ENCODE measurements at regions not wholly inside any gene's neighbourhood (a gene's known extent, or its start where the extent isn't known, plus 50 kb on each side); places are given as distances from the start of the nearest gene placed in this dataset.
"Not testable (repeated sequence)": the region's sequence is repeated elsewhere in the genome, so short reads cannot be mapped to it uniquely, and the experiment has no call there.

DNA sequence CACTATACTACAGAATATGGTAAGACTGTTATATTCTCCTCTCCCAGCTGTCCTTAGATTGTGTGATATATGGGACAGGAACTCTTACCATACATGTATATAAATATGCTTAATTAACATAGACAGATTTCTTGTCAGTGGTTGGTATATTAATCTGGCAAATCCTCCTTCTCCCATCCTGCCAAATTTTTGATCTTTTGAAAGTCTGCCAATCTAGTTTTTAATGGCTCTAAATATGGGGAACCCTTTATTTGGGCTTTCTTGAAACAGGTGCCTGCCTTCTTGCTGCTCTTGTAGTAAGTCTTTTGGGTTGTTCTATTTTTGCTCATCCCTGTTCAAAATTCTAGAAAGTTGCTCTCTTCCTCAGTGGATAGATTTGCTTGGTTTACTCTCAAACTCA is 63.5 kb downstream of the SPATA31D1 start:
- Histone ChIP-seq H3K9me3 (no peaks in the 10 kb centered on the region), H3K27me3 (no peaks in the 10 kb centered on the region), H3K27ac (no peak overlapping the region), H3K36me3 (no peaks in the 10 kb centered on the region), H3K4me1 (no peaks in the 10 kb centered on the region), H3K4me3 (no peak overlapping the region)
- in situ Hi-C loops (cut with MboI; ENCODE audit: low pct_ligation_motif_present in 1 of 4, low pct_unique_long_range_greater_than_20kb in 1 of 4, low sequenced_read_pairs in 3 of 4): no loop called here
- no peak for DNase-seq
- TF ChIP-seq POLR2A (IDR thresholded peaks at IDR 0.05) (no peak), POLR2AphosphoS5 (IDR thresholded peaks at IDR 0.05) (no peak), EP300 (IDR thresholded peaks at IDR 0.05; ENCODE audit: low read depth) (no peak)
- TF ChIP-seq, protein P1, sequence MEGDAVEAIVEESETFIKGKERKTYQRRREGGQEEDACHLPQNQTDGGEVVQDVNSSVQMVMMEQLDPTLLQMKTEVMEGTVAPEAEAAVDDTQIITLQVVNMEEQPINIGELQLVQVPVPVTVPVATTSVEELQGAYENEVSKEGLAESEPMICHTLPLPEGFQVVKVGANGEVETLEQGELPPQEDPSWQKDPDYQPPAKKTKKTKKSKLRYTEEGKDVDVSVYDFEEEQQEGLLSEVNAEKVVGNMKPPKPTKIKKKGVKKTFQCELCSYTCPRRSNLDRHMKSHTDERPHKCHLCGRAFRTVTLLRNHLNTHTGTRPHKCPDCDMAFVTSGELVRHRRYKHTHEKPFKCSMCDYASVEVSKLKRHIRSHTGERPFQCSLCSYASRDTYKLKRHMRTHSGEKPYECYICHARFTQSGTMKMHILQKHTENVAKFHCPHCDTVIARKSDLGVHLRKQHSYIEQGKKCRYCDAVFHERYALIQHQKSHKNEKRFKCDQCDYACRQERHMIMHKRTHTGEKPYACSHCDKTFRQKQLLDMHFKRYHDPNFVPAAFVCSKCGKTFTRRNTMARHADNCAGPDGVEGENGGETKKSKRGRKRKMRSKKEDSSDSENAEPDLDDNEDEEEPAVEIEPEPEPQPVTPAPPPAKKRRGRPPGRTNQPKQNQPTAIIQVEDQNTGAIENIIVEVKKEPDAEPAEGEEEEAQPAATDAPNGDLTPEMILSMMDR (IDR thresholded peaks at IDR 0.05): no peak
- intact Hi-C loops (cut with DNase I; ENCODE audit: low total_unique reads): no loop called here

DNA sequence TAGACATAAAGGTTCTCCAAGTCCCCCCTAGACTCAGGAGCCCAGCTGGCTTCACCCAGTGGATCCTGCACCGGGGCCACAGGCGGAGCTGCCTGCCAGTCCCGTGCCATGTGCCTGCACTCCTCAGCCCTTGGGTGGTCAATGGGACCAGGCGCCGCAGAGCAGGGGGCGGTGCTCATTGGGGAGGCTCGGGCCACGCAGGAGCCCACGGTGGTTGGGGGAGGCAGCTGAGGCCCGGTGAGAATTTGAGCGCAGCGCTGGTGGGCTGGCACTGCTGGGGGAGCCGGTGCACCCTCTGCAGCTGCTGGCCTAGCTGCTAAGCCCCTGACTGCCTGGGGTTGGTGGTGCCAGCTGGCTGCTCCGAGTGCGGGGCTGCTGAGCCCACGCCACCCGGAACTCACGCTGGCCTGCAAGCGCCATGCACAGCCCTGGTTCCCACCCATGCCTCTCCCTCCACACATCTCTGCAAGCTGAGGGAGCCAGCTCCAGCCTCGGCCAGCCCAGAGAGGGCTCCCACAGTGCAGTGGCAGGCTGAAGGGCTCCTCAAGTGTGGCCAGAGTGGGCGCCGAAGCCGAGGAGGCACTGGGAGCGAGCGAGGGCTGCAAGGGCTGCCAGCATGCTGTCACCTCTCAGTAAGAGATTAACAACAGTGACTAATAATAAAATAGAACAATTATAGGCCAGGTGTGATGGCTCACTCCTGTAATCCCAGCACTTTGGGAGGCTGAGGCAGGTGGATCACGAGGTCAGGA is 65.9 kb downstream of the SPATA31D1 start:
- Histone ChIP-seq H3K4me1 (no peaks in the 10 kb centered on the region), H3K27me3 (no peaks in the 10 kb centered on the region), H3K27ac (no peak overlapping the region), H3K36me3 (no peaks in the 10 kb centered on the region), H3K9me3 (no peaks in the 10 kb centered on the region), H3K4me3 (no peak overlapping the region)
- 93 to 100% methylated on average over 1 to 19 of the region's 26 CpGs for WGBS, 2 donors (ENCODE audit: low coverage in 1 of 2)
- DNase-seq: no peak
- in situ Hi-C loops (cut with MboI; ENCODE audit: low pct_ligation_motif_present in 1 of 4, low pct_unique_long_range_greater_than_20kb in 1 of 4, low sequenced_read_pairs in 3 of 4) (no loop called here), intact Hi-C loops (cut with DNase I; ENCODE audit: low total_unique reads) (no loop called here)
- TF ChIP-seq EP300 (IDR thresholded peaks at IDR 0.05; ENCODE audit: low read depth) (no peak), POLR2AphosphoS5 (IDR thresholded peaks at IDR 0.05) (no peak), POLR2A (IDR thresholded peaks at IDR 0.05) (no peak)
- TF ChIP-seq, protein P1 (IDR thresholded peaks at IDR 0.05): no peak

DNA sequence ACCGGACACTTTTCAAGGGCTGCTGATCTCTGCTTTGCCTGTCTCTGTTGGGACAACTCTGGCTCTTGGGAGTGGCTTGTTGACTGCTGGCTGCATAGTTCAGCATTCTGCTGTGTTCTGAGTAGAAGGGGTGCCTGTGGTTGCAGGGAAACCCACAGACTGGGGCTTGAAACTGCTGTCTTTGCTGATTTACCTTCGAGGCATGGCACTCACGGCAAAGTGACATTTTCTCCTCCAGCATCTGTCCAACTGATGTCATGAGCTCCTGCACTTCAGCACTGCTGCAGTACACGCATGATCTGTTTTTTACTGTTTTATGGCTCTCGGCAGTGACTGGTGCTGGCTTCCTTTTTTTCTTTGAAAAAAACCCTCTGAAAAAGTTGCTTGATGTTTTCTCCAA is 69.2 kb downstream of the SPATA31D1 start:
- intact Hi-C loops (cut with DNase I; ENCODE audit: low total_unique reads): no loop called here
- in situ Hi-C loops (cut with MboI; ENCODE audit: low pct_ligation_motif_present in 1 of 4, low pct_unique_long_range_greater_than_20kb in 1 of 4, low sequenced_read_pairs in 3 of 4): no loop called here
- DNase-seq: no peak
- Histone ChIP-seq H3K27ac (no peak overlapping the region), H3K36me3 (no peaks in the 10 kb centered on the region), H3K9me3 (no peaks in the 10 kb centered on the region), H3K4me3 (no peak overlapping the region), H3K27me3 (no peaks in the 10 kb centered on the region), H3K4me1 (no peaks in the 10 kb centered on the region)
- WGBS, 2 donors (ENCODE audit: low coverage in 1 of 2): 40 to 41% methylated on average over 2 to 5 of the region's 5 CpGs
- TF ChIP-seq, protein P1 (IDR thresholded peaks at IDR 0.05): no peak
- TF ChIP-seq POLR2A (IDR thresholded peaks at IDR 0.05) (no peak), POLR2AphosphoS5 (IDR thresholded peaks at IDR 0.05) (no peak), EP300 (IDR thresholded peaks at IDR 0.05; ENCODE audit: low read depth) (no peak)

DNA sequence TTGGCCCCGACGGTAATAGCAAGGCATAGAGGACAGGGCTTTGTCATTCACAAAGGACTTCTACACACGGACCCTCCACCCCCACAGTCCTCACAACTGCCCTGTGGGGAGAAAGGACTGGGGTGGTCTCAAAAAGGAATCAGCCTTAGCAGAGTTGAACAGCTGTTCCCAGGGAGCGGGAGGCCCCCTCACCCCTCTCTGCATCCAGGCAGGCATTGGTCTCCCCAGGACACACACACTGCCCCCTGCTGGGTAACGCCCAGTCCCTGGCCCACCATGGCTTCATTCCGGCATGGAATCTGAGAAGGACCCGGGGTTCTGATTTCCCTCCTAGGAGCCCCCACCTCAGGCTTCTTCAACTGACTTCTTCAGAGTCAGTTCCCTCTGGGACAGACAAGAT is 73.2 kb downstream of the SPATA31D1 start:
- H3K27me3 ChIP-seq; H3K36me3 ChIP-seq; DNase-seq; H3K27ac ChIP-seq; H3K9me3 ChIP-seq; intact Hi-C loops (cut with DNase I; ENCODE audit: low total_unique reads); H3K4me1 ChIP-seq; H3K4me3 ChIP-seq; in situ Hi-C loops (cut with MboI; ENCODE audit: low pct_ligation_motif_present in 1 of 4, low pct_unique_long_range_greater_than_20kb in 1 of 4, low sequenced_read_pairs in 3 of 4): not testable (repeated sequence)
- 87% methylated on average over 6 of the region's 7 CpGs; no CpG with 5 or more reads in 1 of the 2 donors for WGBS, 2 donors (ENCODE audit: low coverage in 1 of 2)

DNA sequence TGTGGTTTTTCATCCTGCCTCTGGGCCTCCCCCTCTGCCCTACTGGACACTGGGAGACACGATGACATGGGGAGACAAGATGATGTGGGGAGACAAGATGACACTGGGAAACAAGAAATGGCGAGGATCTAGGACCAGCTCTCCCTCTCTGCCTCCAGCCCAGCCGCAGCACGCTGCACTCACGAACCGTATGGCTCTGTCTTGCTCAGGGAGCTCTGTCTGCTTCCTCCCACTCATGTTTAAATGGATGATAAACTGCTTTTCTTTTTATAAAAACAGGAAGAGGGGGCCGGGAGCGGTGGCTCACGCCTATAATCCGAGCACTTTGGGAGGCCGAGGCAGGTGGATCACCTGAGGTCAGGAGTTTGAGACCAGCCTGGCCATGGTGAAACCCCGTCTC is 73.7 kb downstream of the SPATA31D1 start:
- H3K4me3 ChIP-seq: no peak overlapping the region
- in situ Hi-C loops (cut with MboI; ENCODE audit: low pct_ligation_motif_present in 1 of 4, low pct_unique_long_range_greater_than_20kb in 1 of 4, low sequenced_read_pairs in 3 of 4) (no loop called here), intact Hi-C loops (cut with DNase I; ENCODE audit: low total_unique reads) (no loop called here)
- H3K9me3 ChIP-seq: no peaks in the 10 kb centered on the region
- no peaks in the 10 kb centered on the region for H3K27me3 ChIP-seq
- no peaks in the 10 kb centered on the region for H3K4me1 ChIP-seq
- no peak for DNase-seq
- H3K27ac ChIP-seq: no peak overlapping the region
- H3K36me3 ChIP-seq: no peaks in the 10 kb centered on the region
- WGBS, 2 donors (ENCODE audit: low coverage in 1 of 2): 88% methylated on average over 12 of the region's 12 CpGs; no CpG with 5 or more reads in 1 of the 2 donors
- TF ChIP-seq POLR2AphosphoS5 (IDR thresholded peaks at IDR 0.05): no peak
- TF ChIP-seq, protein P1 (IDR thresholded peaks at IDR 0.05): no peak
- TF ChIP-seq EP300 (IDR thresholded peaks at IDR 0.05; ENCODE audit: low read depth): no peak
- TF ChIP-seq POLR2A (IDR thresholded peaks at IDR 0.05): no peak

Measured in transverse colon (tissue), 4 donors.